ENCODE measurements at regions not wholly inside any gene's neighbourhood (a gene's known extent, or its start where the extent isn't known, plus 50 kb on each side); places are given as distances from the start of the nearest gene placed in this dataset.

DNA sequence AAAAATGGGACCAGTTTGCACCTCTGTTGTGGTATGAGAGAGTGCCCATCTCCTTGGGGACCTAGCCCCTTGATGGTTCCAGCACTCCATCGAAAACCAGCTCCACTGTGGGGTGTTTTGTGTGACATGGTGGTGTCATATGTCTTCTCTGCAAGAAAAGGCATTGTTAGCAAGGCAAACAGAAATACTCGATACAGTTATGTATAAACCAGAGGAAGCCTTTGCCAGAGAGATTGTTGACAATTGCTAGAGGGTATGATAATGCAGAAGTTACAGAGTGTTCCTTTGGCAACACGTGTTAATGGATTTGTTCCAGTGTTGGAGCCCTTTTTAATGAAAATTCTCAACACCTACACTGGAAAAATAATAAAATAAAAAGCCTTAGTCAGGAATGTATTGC is 270.4 kb upstream of the DMRT1 start:
- no peaks in the 10 kb centered on the region for H3K36me3 ChIP-seq
- H3K27ac ChIP-seq: no peak overlapping the region
- ATAC-seq (ENCODE audit: insufficient number of reproducible peaks, low FRiP score, low read depth): no peak
- no peaks in the 10 kb centered on the region for H3K27me3 ChIP-seq (replicated peaks; ENCODE audit: insufficient read depth)
- no peak for TF ChIP-seq CTCF (IDR thresholded peaks at IDR 0.05)
- no peak for DNase-seq (ENCODE audit: low spot score)
- no peaks in the 10 kb centered on the region for H3K9me3 ChIP-seq
- peaks cover 15 to 39% of the 10 kb centered on the region in 2 donors for H3K4me1 ChIP-seq (ENCODE audit: control insufficient read depth in 1 of 2, low read depth in 2 of 2)
- H3K4me3 ChIP-seq: no peak overlapping the region

DNA sequence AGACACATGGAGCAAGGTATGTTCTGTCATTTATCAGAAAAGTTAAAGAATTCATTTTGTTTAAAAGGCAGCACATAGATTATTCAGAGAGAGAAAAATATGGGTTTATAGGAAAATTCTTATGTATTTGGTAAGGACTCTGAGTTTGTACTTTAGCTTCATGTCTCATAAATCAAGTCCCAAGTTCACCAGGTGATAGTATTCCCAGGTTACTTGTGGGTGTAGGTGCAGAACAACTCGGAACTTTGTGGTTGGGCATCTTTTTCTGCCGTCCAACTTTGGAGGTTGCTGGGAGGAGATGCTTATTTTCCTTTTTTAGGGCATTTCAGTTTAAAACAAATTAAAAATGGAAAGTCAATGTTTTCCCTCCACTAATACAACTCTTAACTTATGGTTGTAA is 269.8 kb upstream of the DMRT1 start:
- Histone ChIP-seq H3K27ac (no peak overlapping the region), H3K36me3 (no peaks in the 10 kb centered on the region), H3K4me1 (ENCODE audit: control insufficient read depth in 1 of 2, low read depth in 2 of 2) (peaks cover 15 to 39% of the 10 kb centered on the region in 2 donors), H3K4me3 (no peak overlapping the region), H3K27me3 (replicated peaks; ENCODE audit: insufficient read depth) (no peaks in the 10 kb centered on the region), H3K9me3 (no peaks in the 10 kb centered on the region)
- no peak for DNase-seq (ENCODE audit: low spot score)
- no peak for TF ChIP-seq CTCF (IDR thresholded peaks at IDR 0.05)
- no peak for ATAC-seq (ENCODE audit: insufficient number of reproducible peaks, low FRiP score, low read depth)

GRCh38 chr9:573691-574410 is 267.6 kb upstream of the DMRT1 start:
- DNase-seq (ENCODE audit: low spot score) (no peak), ATAC-seq (ENCODE audit: insufficient number of reproducible peaks, low FRiP score, low read depth) (no peak)
- Histone ChIP-seq H3K36me3 (no peaks in the 10 kb centered on the region), H3K27ac (no peak overlapping the region), H3K4me3 (no peak overlapping the region), H3K4me1 (ENCODE audit: control insufficient read depth in 1 of 2, low read depth in 2 of 2) (peaks cover 15 to 35% of the 10 kb centered on the region in 2 donors), H3K9me3 (no peaks in the 10 kb centered on the region), H3K27me3 (replicated peaks; ENCODE audit: insufficient read depth) (no peaks in the 10 kb centered on the region)
- no peak for TF ChIP-seq CTCF (IDR thresholded peaks at IDR 0.05)

DNA sequence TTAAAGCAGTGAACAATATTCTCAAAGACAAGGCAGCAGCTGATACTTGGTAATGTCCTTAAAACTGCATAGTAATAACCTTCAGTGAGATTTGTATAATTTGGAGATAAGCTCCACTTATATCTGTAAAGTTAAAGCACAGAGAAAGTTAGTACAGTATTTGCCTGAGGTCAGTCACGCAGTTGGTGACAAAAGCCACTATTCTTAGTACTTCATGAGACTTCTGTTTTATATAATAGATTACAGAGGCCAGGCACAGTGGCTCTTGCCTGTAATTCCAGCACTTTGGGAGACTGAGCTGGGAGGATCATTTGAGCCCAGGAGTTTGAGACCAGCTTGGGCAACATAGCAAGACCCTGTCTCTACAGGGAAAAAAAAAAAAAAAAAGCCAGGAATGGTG is 266.4 kb upstream of the DMRT1 start:
- Histone ChIP-seq H3K4me1 (ENCODE audit: control insufficient read depth in 1 of 2, low read depth in 2 of 2) (peaks cover 15 to 32% of the 10 kb centered on the region in 2 donors), H3K27ac (no peak overlapping the region), H3K27me3 (replicated peaks; ENCODE audit: insufficient read depth) (no peaks in the 10 kb centered on the region), H3K9me3 (no peaks in the 10 kb centered on the region), H3K36me3 (no peaks in the 10 kb centered on the region), H3K4me3 (no peak overlapping the region)
- ATAC-seq (ENCODE audit: insufficient number of reproducible peaks, low FRiP score, low read depth) (no peak), DNase-seq (ENCODE audit: low spot score) (no peak)
- no peak for TF ChIP-seq CTCF (IDR thresholded peaks at IDR 0.05)

DNA sequence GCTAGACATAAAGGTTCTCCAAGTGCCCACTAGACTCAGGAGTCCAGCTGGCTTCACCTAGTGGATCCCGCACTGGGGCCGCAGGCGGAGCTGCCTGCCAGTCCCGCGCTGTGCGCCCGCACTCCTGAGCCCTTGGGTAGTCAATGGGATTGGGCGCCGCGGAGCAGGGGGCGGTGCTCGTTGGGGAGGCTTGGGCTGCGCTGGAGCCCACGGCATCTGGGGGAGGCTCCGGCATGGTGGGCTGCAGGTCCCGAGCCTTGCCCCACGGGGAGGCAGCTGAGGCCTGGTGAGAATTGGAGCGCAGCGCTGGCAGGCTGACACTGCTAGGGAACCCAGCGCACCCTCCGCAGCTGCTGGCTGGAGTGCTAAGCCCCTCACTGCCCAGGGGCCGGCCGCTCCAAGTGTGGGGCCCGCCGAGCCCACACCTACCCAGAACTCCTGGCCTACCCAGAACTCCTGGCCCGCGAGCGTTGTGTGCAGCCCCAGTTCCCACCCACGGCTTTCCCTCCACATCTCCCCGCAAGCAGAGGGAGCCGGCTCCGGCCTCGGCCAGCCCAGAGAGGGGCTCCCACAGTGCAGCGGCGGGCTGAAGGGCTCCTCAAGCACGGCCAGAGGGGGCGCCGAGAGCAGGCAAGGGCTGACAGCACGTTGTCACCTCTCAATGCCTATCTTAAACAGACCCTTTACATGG is 260.7 kb upstream of the DMRT1 start:
- H3K36me3 ChIP-seq: no peaks in the 10 kb centered on the region
- no peaks in the 10 kb centered on the region for H3K27me3 ChIP-seq (replicated peaks; ENCODE audit: insufficient read depth)
- H3K9me3 ChIP-seq: no peaks in the 10 kb centered on the region
- H3K27ac ChIP-seq: no peak overlapping the region
- H3K4me3 ChIP-seq: no peak overlapping the region
- TF ChIP-seq CTCF (IDR thresholded peaks at IDR 0.05): no peak
- no peak for DNase-seq (ENCODE audit: low spot score)
- H3K4me1 ChIP-seq (ENCODE audit: control insufficient read depth in 1 of 2, low read depth in 2 of 2): no peaks in the 10 kb centered on the region
- no peak for ATAC-seq (ENCODE audit: insufficient number of reproducible peaks, low FRiP score, low read depth)

Data from thoracic aorta (tissue), 2 donors.